Suprapubic skin (tissue), 3 donors: ENCODE measurements at regions not wholly inside any gene's neighbourhood (a gene's known extent, or its start where the extent isn't known, plus 50 kb on each side); places are given as distances from the start of the nearest gene placed in this dataset.

ENCODE experiments used
- CTCF ChIP-seq, 2 donors: fragments of 200-600 bp in 1 of 2; fragments of 450-650 bp in 1 of 2; sonication (generic) in 1 of 2; IDR thresholded peaks; one replicate each; pipeline ENCODE4 v1.5.1; 2016 to 2019; ENCODE audit warnings: antibody characterized with exemption in 2 of 2, mild to moderate bottlenecking in 1 of 2, moderate library complexity in 1 of 2
- EP300 ChIP-seq: sonication (generic); formaldehyde crosslinking; IDR thresholded peaks from one replicate; pipeline ENCODE4 v1.6.1; 2017; ENCODE audit warnings: antibody characterized with exemption

- TF ChIP-seq EP300 (no peak), CTCF (IDR thresholded peaks at IDR 0.05) (no peak)
Measured at GRCh38 chr11:134701564-134702165, 289.6 kb upstream of the B3GAT1 start.
